Breast epithelium (tissue), 3 donors: ENCODE measurements at regions not wholly inside any gene's neighbourhood (a gene's known extent, or its start where the extent isn't known, plus 50 kb on each side); places are given as distances from the start of the nearest gene placed in this dataset.

Experiments
- POLR2A ChIP-seq: fragments of 450-650 bp; IDR thresholded peaks from one replicate; pipeline ENCODE4 v1.6.1; 2016; ENCODE audit warnings: antibody characterized with exemption, mild to moderate bottlenecking, moderate library complexity
- POLR2AphosphoS5 ChIP-seq, 3 donors: sonication (generic); formaldehyde crosslinking; IDR thresholded peaks; one replicate each; pipeline ENCODE4 v1.6.1; 2017; ENCODE audit warnings: antibody characterized with exemption in 3 of 3
- TF ChIP-seq, protein P1 (sequence below), 3 donors: fragments of 450-650 bp; IDR thresholded peaks; one replicate each; pipeline ENCODE4 v1.5.1; 2016 to 2017; ENCODE audit warnings: antibody characterized with exemption in 3 of 3, mild to moderate bottlenecking in 3 of 3, moderate library complexity in 3 of 3

DNA sequence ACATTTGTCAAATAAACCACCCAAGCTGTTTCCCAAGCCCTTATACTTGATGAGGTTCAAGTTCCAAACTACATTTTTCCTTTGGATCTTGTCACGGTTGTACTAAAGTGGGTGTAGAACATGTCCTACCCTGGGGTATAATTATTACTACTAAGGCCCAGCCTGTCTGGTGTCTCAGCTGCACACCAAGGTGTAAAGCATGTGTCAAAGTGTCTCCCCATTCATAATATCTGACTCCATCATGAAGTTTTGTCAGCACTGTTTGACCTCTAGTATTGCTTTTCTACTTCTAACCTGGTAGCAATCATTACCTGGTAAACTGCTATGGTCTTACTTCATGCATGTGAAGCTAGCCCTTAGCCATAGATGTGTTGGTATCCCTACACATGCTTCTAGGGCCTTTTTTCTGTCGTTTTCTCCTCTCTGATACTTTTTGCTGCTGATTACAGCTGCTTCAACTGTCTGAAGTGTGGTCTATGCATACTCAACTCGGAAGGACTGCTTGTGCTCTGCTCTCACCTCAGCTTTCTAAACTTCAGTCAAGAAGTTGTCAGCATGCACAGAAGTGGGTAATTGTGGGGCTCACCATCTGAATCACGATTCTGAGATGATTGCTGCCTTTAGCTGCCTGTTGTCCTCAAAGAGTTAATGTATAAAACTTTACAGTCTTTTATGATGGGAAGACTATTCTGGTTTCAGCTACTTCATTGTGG lies 445.7 kb upstream of the TRIB2 start:
- TF ChIP-seq POLR2AphosphoS5 (IDR thresholded peaks at IDR 0.05) (no peak), POLR2A (no peak)
- TF ChIP-seq, protein P1, sequence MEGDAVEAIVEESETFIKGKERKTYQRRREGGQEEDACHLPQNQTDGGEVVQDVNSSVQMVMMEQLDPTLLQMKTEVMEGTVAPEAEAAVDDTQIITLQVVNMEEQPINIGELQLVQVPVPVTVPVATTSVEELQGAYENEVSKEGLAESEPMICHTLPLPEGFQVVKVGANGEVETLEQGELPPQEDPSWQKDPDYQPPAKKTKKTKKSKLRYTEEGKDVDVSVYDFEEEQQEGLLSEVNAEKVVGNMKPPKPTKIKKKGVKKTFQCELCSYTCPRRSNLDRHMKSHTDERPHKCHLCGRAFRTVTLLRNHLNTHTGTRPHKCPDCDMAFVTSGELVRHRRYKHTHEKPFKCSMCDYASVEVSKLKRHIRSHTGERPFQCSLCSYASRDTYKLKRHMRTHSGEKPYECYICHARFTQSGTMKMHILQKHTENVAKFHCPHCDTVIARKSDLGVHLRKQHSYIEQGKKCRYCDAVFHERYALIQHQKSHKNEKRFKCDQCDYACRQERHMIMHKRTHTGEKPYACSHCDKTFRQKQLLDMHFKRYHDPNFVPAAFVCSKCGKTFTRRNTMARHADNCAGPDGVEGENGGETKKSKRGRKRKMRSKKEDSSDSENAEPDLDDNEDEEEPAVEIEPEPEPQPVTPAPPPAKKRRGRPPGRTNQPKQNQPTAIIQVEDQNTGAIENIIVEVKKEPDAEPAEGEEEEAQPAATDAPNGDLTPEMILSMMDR (IDR thresholded peaks at IDR 0.05), result no peak
